ENCODE measurements at regions not wholly inside any gene's neighbourhood (a gene's known extent, or its start where the extent isn't known, plus 50 kb on each side); places are given as distances from the start of the nearest gene placed in this dataset.

GRCh38 chr6:25041485-25042035 lies 105.8 kb upstream of the RIPOR2 start:
- WGBS, 3 donors, result 72 to 80% (median 73%) methylated on average over 12 of the region's 12 CpGs
- TF ChIP-seq CTCF (IDR thresholded peaks at IDR 0.05), result no peak
- DNase-seq, result no peak
- no peak for ATAC-seq
- H3K36me3 ChIP-seq (ENCODE audit: insufficient read depth in 1 of 2, low read depth in 1 of 2), result no peaks in the 10 kb centered on the region
- H3K4me1 ChIP-seq, result no peaks in the 10 kb centered on the region
- no peak overlapping the region for H3K27ac ChIP-seq
- no peaks in the 10 kb centered on the region for H3K9me3 ChIP-seq
- peaks cover 0 to 4% (median 0%) of the 10 kb centered on the region in 3 donors for H3K27me3 ChIP-seq (ENCODE audit: insufficient read depth in 3 of 3, low read length in 2 of 3)
- intact Hi-C loops (cut with DNase I), result no loop called here
- no peak overlapping the region for H3K4me3 ChIP-seq

GRCh38 chr6:25042036-25042521 lies 106.3 kb upstream of the RIPOR2 start:
- Histone ChIP-seq H3K4me3 (no peak overlapping the region), H3K27ac (no peak overlapping the region), H3K4me1 (no peaks in the 10 kb centered on the region), H3K9me3 (no peaks in the 10 kb centered on the region), H3K27me3 (ENCODE audit: insufficient read depth in 3 of 3, low read length in 2 of 3) (peaks cover 0 to 4% (median 0%) of the 10 kb centered on the region in 3 donors), H3K36me3 (ENCODE audit: insufficient read depth in 1 of 2, low read depth in 1 of 2) (no peaks in the 10 kb centered on the region)
- TF ChIP-seq CTCF (IDR thresholded peaks at IDR 0.05), result no peak
- no peak for ATAC-seq
- no peak for DNase-seq
- 67 to 82% (median 81%) methylated on average over 13 of the region's 13 CpGs for WGBS, 3 donors
- intact Hi-C loops (cut with DNase I), result no loop called here

GRCh38 chr6:25042536-25042935 lies 106.8 kb upstream of the RIPOR2 start:
- Histone ChIP-seq H3K36me3 (ENCODE audit: insufficient read depth in 1 of 2, low read depth in 1 of 2) (no peaks in the 10 kb centered on the region), H3K4me3 (no peak overlapping the region), H3K27me3 (ENCODE audit: insufficient read depth in 3 of 3, low read length in 2 of 3) (peaks cover 0 to 4% (median 0%) of the 10 kb centered on the region in 3 donors), H3K27ac (no peak overlapping the region), H3K4me1 (no peaks in the 10 kb centered on the region), H3K9me3 (no peaks in the 10 kb centered on the region)
- intact Hi-C loops (cut with DNase I), result no loop called here
- 89 to 95% (median 91%) methylated on average over 5 of the region's 5 CpGs for WGBS, 3 donors
- TF ChIP-seq CTCF (IDR thresholded peaks at IDR 0.05), result no peak
- DNase-seq (no peak), ATAC-seq (no peak)

- DNase-seq (no peak), ATAC-seq (no peak)
- Histone ChIP-seq H3K27me3 (ENCODE audit: insufficient read depth in 3 of 3, low read length in 2 of 3) (peaks cover 0 to 4% (median 0%) of the 10 kb centered on the region in 3 donors), H3K27ac (no peak overlapping the region), H3K36me3 (ENCODE audit: insufficient read depth in 1 of 2, low read depth in 1 of 2) (no peaks in the 10 kb centered on the region), H3K4me1 (no peaks in the 10 kb centered on the region), H3K4me3 (no peak overlapping the region), H3K9me3 (no peaks in the 10 kb centered on the region)
- intact Hi-C loops (cut with DNase I), result no loop called here
- 96 to 100% (median 96%) methylated on average over 1 of the region's 1 CpG for WGBS, 3 donors
- TF ChIP-seq CTCF (IDR thresholded peaks at IDR 0.05), result no peak
Measured at GRCh38 chr6:25042984-25043725, 107.4 kb upstream of the RIPOR2 start.
